ENCODE measurements at regions not wholly inside any gene's neighbourhood (a gene's known extent, or its start where the extent isn't known, plus 50 kb on each side); places are given as distances from the start of the nearest gene placed in this dataset.

GRCh38 chr3:76940181-76940770, 99.6 kb upstream of the ROBO2 start:
- DNase-seq = no peak

GRCh38 chr3:76941376-76941775, 98.5 kb upstream of the ROBO2 start:
- no peak for DNase-seq

GRCh38 chr3:76942101-76942500, 97.8 kb upstream of the ROBO2 start:
- no peak for DNase-seq

- no peak for DNase-seq
Observed at GRCh38 chr3:76943058-76943457, 96.8 kb upstream of the ROBO2 start.

GRCh38 chr3:76943671-76944070, 96.2 kb upstream of the ROBO2 start:
- DNase-seq = no peak

GRCh38 chr3:76949033-76949432, 90.9 kb upstream of the ROBO2 start:
- no peak for DNase-seq

- DNase-seq = no peak
Observed at GRCh38 chr3:76949462-76949861, 90.4 kb upstream of the ROBO2 start.

GRCh38 chr3:76950590-76950989, 89.3 kb upstream of the ROBO2 start:
- no peak for DNase-seq

- no peak for DNase-seq
Observed at GRCh38 chr3:76954412-76954811, 85.5 kb upstream of the ROBO2 start.

GRCh38 chr3:76958274-76958673, 81.6 kb upstream of the ROBO2 start:
- no peak for DNase-seq

GRCh38 chr3:76958861-76959260, 81.0 kb upstream of the ROBO2 start:
- DNase-seq = no peak

GRCh38 chr3:76961284-76961683, 78.6 kb upstream of the ROBO2 start:
- DNase-seq = no peak

GRCh38 chr3:76965122-76965725, 74.7 kb upstream of the ROBO2 start:
- DNase-seq = no peak

GRCh38 chr3:76969471-76969870, 70.4 kb upstream of the ROBO2 start:
- DNase-seq = no peak

GRCh38 chr3:76969996-76970615, 69.8 kb upstream of the ROBO2 start:
- DNase-seq = no peak

- DNase-seq = no peak
Observed at GRCh38 chr3:76972624-76973296, 67.1 kb upstream of the ROBO2 start.

GRCh38 chr3:76976996-76977395, 62.9 kb upstream of the ROBO2 start:
- DNase-seq = no peak

- no peak for DNase-seq
Observed at GRCh38 chr3:76985645-76986044, 54.3 kb upstream of the ROBO2 start.

- no peak for DNase-seq
Observed at GRCh38 chr3:76986876-76987474, 52.9 kb upstream of the ROBO2 start.
